SU-DHL-6 (cell line): ENCODE measurements at regions not wholly inside any gene's neighbourhood (a gene's known extent, or its start where the extent isn't known, plus 50 kb on each side); places are given as distances from the start of the nearest gene placed in this dataset.

Experiments used
- H2AFZ ChIP-seq: fragments of 200-600 bp; sonication (generic); 2 replicates; pipeline ENCODE4 v1.6.1; 2014; ENCODE audit warnings: low read depth, mild to moderate bottlenecking, moderate library complexity, mixed read lengths, antibody characterized with exemption, low read length; ENCODE audit not compliant: severe bottlenecking
- H3F3A ChIP-seq: fragments of 200-600 bp; shearing (Covaris generic); 2 replicates; pipeline ENCODE4 v1.6.0; 2016; ENCODE audit warnings: antibody characterized with exemption, mild to moderate bottlenecking; ENCODE audit not compliant: insufficient read depth
- H3K27ac ChIP-seq: fragments of 200-600 bp; sonication (generic); 2 replicates; pipeline ENCODE4 v1.5.1; 2016; ENCODE audit warnings: low read depth, mild to moderate bottlenecking, low read length, moderate library complexity, mixed read lengths
- H3K27me3 ChIP-seq: fragments of 200-600 bp; sonication (generic), shearing (Covaris generic); 2 replicates; pipeline ENCODE4 v1.6.0; 2014; ENCODE audit warnings: mild to moderate bottlenecking, low read length
- H3K36me3 ChIP-seq: fragments of 200-600 bp; sonication (generic); 2 replicates; pipeline ENCODE4 v1.6.1; 2014; ENCODE audit warnings: mild to moderate bottlenecking, low read length, mixed read lengths
- H3K4me2 ChIP-seq: fragments of 300-600, 200-600 bp; shearing (Covaris generic), sonication (generic); 2 replicates; pipeline ENCODE4 v1.6.0; 2014; ENCODE audit warnings: low read length, low read depth, mild to moderate bottlenecking; ENCODE audit not compliant: poor library complexity, severe bottlenecking
- H3K4me3 ChIP-seq: fragments of 200-600 bp; sonication (generic); 2 replicates; pipeline ENCODE4 v1.5.1; 2014; ENCODE audit warnings: antibody characterized with exemption, low read length, mild to moderate bottlenecking, mixed read lengths; ENCODE audit not compliant: insufficient read depth, poor library complexity, severe bottlenecking
- H3K79me2 ChIP-seq: fragments of 200-600 bp; sonication (generic); 2 replicates; pipeline ENCODE4 v1.6.1; 2014; ENCODE audit warnings: mild to moderate bottlenecking, low read length, moderate library complexity; ENCODE audit not compliant: insufficient read depth
- H3K9ac ChIP-seq: fragments of 200-600 bp; sonication (generic); 2 replicates; pipeline ENCODE4 v1.7.0; 2014; ENCODE audit warnings: mild to moderate bottlenecking, low read length
- H3K9me2 ChIP-seq: fragments of 200-600 bp; sonication (generic); replicated peaks from 2 replicates; pipeline ENCODE4 v1.6.1; 2014; ENCODE audit warnings: low read length; ENCODE audit not compliant: insufficient read depth
- H3K9me3 ChIP-seq: fragments of 200-600 bp; sonication (generic); 2 replicates; pipeline ENCODE4 v1.6.1; 2014; ENCODE audit warnings: low read length, mixed read lengths; ENCODE audit not compliant: insufficient read depth
- H4K20me1 ChIP-seq: fragments of 200-600 bp; sonication (generic); 2 replicates; pipeline ENCODE4 v1.6.1; 2014; ENCODE audit warnings: low read depth, mild to moderate bottlenecking, antibody characterized with exemption, low read length, moderate library complexity, mixed read lengths
- EZH2phosphoT487 ChIP-seq: fragments of 200-600 bp; sonication (generic), shearing (Covaris generic); conservative IDR thresholded peaks from 2 replicates; pipeline ENCODE4 v1.6.1; 2018; ENCODE audit warnings: mild to moderate bottlenecking, antibody characterized with exemption, low read length, moderate library complexity, mixed read lengths
- TF ChIP-seq, protein P1 (sequence below): fragments of 200-600 bp; sonication (generic); IDR thresholded peaks from one replicate; pipeline ENCODE4 v1.5.1; 2017; ENCODE audit warnings: antibody characterized with exemption, mild to moderate bottlenecking, low read length, moderate library complexity; ENCODE audit not compliant: insufficient read depth, poor library complexity, severe bottlenecking

DNA sequence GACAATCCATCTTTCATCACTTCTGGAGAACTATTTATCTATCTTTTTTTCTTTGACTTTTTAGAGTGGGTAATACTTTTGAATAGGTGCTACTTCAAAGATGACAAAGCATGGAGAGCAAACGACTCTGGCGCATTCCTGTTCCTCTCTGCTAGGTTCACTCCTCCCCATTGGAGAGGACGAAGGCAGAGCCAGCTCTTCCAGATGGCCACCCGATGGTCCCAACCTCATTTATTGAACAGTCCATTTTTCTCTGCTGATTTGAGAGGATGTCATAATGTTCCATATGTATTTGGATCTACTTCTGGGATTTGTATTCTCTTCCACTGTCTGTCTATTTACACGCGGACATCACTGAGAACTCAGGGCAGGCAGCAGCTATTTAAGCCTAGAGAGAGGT lies 284.3 kb upstream of the CXCR4 start:
- no peaks in the 10 kb centered on the region for H3K79me2 ChIP-seq
- no peaks in the 10 kb centered on the region for H3K9me2 ChIP-seq
- H3K36me3 ChIP-seq: no peaks in the 10 kb centered on the region
- H3K27me3 ChIP-seq: no peaks in the 10 kb centered on the region
- no peak overlapping the region for H3K4me3 ChIP-seq
- TF ChIP-seq, protein P1, sequence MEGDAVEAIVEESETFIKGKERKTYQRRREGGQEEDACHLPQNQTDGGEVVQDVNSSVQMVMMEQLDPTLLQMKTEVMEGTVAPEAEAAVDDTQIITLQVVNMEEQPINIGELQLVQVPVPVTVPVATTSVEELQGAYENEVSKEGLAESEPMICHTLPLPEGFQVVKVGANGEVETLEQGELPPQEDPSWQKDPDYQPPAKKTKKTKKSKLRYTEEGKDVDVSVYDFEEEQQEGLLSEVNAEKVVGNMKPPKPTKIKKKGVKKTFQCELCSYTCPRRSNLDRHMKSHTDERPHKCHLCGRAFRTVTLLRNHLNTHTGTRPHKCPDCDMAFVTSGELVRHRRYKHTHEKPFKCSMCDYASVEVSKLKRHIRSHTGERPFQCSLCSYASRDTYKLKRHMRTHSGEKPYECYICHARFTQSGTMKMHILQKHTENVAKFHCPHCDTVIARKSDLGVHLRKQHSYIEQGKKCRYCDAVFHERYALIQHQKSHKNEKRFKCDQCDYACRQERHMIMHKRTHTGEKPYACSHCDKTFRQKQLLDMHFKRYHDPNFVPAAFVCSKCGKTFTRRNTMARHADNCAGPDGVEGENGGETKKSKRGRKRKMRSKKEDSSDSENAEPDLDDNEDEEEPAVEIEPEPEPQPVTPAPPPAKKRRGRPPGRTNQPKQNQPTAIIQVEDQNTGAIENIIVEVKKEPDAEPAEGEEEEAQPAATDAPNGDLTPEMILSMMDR: no peak
- no peak for TF ChIP-seq EZH2phosphoT487
- peaks cover 10% of the 10 kb centered on the region for H3F3A ChIP-seq
- H4K20me1 ChIP-seq: no peaks in the 10 kb centered on the region
- H3K27ac ChIP-seq: no peak overlapping the region
- no peak overlapping the region for H3K4me2 ChIP-seq
- no peak overlapping the region for H3K9ac ChIP-seq
- H3K9me3 ChIP-seq: no peaks in the 10 kb centered on the region
- H2AFZ ChIP-seq: no peak overlapping the region

- Histone ChIP-seq H3K27me3 (no peaks in the 10 kb centered on the region), H3K79me2 (no peaks in the 10 kb centered on the region), H3K9me2 (no peaks in the 10 kb centered on the region), H2AFZ (no peak overlapping the region), H3K36me3 (no peaks in the 10 kb centered on the region), H4K20me1 (no peaks in the 10 kb centered on the region), H3K9me3 (no peaks in the 10 kb centered on the region), H3K9ac (no peak overlapping the region), H3F3A (peaks cover 32% of the 10 kb centered on the region), H3K27ac (no peak overlapping the region), H3K4me3 (no peak overlapping the region), H3K4me2 (no peak overlapping the region)
- no peak for TF ChIP-seq EZH2phosphoT487
- TF ChIP-seq, protein P1: no peak
Observed at GRCh38 chr2:136399667-136400289, 281.8 kb upstream of the CXCR4 start.

- Histone ChIP-seq H3F3A (peaks cover 74% of the 10 kb centered on the region), H3K4me2 (peak overlapping the region; percentile 80), H3K36me3 (no peaks in the 10 kb centered on the region), H3K27ac (peak overlapping the region; percentile 99), H3K4me3 (peak overlapping the region; percentile 3), H4K20me1 (no peaks in the 10 kb centered on the region), H3K9me3 (no peaks in the 10 kb centered on the region), H3K27me3 (no peaks in the 10 kb centered on the region), H2AFZ (no peak overlapping the region), H3K9me2 (no peaks in the 10 kb centered on the region), H3K79me2 (peaks cover 4% of the 10 kb centered on the region; the same call in 1 of the 2 replicates), H3K9ac (peak overlapping the region; percentile 60)
- no peak for TF ChIP-seq EZH2phosphoT487
- TF ChIP-seq, protein P1: no peak
Observed at GRCh38 chr2:136395582-136395981, 277.6 kb upstream of the CXCR4 start.
